ENCODE measurements at regions not wholly inside any gene's neighbourhood (a gene's known extent, or its start where the extent isn't known, plus 50 kb on each side); places are given as distances from the start of the nearest gene placed in this dataset.

DNA sequence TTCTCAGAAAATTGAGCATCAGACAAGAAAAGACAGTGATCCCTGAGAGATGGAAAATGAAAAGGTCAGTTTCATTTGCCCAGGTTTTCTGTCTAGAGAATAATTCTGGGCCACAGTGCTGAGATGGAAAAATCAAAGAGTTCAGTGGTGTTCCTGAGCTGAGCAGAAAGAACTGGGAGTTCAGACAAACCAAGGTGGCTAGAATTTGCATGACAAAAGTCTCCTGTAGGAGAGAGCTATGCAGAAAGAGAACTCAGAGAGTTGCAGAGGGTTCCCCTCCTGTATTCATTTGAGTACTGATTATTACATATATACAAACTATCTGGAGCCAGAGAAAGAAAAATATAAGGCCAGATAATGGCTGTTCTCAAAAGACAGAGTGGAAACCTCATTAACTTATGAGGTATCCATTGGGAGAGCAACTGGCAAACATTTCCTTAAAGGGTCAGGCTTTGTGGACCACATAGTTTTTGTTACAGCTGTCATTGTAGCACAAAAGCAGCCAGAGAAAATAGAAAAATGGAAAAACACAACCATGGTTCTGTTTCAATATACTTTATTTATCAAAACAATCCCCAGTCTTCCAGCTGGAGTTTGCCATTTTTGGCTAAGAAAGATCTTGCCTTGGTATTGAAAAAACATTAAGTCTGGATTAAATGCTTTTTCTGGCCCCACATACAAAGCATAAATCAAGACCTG, 1004.1 kb downstream of the TBL1XR1 start:
- no peak overlapping the region for H3K27ac ChIP-seq (ENCODE audit: low read depth, low read length)
- H3K36me3 ChIP-seq (ENCODE audit: control insufficient read depth, insufficient read depth, low read length), result no peaks in the 10 kb centered on the region
- H3K4me1 ChIP-seq (ENCODE audit: control insufficient read depth, insufficient read depth, low read length), result peaks cover 9% of the 10 kb centered on the region
- H3K9ac ChIP-seq (ENCODE audit: low read depth, low read length), result no peak overlapping the region
- no peaks in the 10 kb centered on the region for H3K27me3 ChIP-seq (ENCODE audit: control insufficient read depth, insufficient read depth, low read length)
- H3K9me3 ChIP-seq (ENCODE audit: control insufficient read depth, insufficient read depth, low read length), result no peaks in the 10 kb centered on the region
- no peak overlapping the region for H3K4me3 ChIP-seq (ENCODE audit: low read depth, low read length)

DNA sequence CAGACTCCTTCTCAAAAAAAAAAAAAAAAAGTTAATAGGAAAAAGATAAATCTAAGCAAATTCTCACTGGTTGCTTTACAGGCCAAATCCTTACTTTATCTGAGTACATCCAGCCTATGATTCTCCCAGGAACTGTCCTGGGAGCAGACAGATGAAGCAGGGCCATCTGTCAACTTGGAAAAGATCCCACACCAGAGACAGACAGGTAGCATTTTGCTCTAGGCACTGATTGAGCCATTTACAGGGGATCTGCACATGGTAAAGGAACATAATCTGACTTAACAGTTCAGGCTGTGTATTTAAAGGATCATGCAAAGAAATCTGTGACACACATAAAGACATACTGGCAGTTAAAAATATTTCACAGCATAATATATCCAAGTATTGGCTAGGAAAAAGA, 1006.5 kb downstream of the TBL1XR1 start:
- Histone ChIP-seq H3K9me3 (ENCODE audit: control insufficient read depth, insufficient read depth, low read length) (no peaks in the 10 kb centered on the region), H3K9ac (ENCODE audit: low read depth, low read length) (no peak overlapping the region), H3K36me3 (ENCODE audit: control insufficient read depth, insufficient read depth, low read length) (no peaks in the 10 kb centered on the region), H3K27me3 (ENCODE audit: control insufficient read depth, insufficient read depth, low read length) (no peaks in the 10 kb centered on the region), H3K4me1 (ENCODE audit: control insufficient read depth, insufficient read depth, low read length) (peaks cover 9% of the 10 kb centered on the region), H3K4me3 (ENCODE audit: low read depth, low read length) (no peak overlapping the region), H3K27ac (ENCODE audit: low read depth, low read length) (no peak overlapping the region)

DNA sequence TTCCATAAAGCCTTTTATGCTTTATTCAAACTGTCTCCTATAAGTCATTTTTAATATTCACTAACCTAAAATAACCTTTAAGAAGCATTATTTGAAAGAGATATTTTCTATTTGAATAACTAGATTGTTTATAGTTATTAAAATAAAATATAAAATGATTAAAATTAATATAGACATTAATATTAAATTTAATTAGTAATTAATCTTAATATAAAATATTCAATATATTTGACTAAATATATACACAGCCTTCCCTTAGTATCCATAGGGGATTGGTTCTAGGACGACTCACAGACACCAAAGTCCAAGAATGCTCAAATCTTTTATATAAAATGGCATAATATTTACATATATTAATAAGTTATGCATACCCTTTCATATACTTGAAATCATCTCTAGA, 1014.1 kb downstream of the TBL1XR1 start:
- Histone ChIP-seq H3K4me3 (ENCODE audit: low read depth, low read length) (no peak overlapping the region), H3K4me1 (ENCODE audit: control insufficient read depth, insufficient read depth, low read length) (no peaks in the 10 kb centered on the region), H3K27ac (ENCODE audit: low read depth, low read length) (no peak overlapping the region), H3K9ac (ENCODE audit: low read depth, low read length) (no peak overlapping the region), H3K9me3 (ENCODE audit: control insufficient read depth, insufficient read depth, low read length) (no peaks in the 10 kb centered on the region), H3K36me3 (ENCODE audit: control insufficient read depth, insufficient read depth, low read length) (no peaks in the 10 kb centered on the region), H3K27me3 (ENCODE audit: control insufficient read depth, insufficient read depth, low read length) (no peaks in the 10 kb centered on the region)

DNA sequence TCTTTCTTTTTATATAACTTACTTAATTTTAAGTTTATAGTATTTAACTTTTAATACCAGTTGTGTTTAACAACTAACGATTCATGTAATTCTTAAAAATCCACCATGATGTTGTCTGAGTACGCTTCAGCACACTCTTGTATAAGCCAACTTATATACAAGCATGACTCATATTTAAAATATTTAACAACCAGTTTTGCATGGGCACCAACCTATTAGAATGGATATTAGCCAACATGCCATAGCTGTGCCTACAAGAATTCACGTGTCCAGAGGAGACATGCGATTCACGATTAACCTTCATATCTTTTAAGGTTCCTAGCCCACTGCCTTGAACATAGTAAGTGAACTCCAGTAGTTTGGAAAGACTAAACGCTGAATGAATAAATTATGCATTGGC, 1023.2 kb downstream of the TBL1XR1 start:
- H3K4me1 ChIP-seq (ENCODE audit: control insufficient read depth, insufficient read depth, low read length), result peaks cover 19% of the 10 kb centered on the region
- no peak overlapping the region for H3K9ac ChIP-seq (ENCODE audit: low read depth, low read length)
- H3K4me3 ChIP-seq (ENCODE audit: low read depth, low read length), result no peak overlapping the region
- H3K9me3 ChIP-seq (ENCODE audit: control insufficient read depth, insufficient read depth, low read length), result no peaks in the 10 kb centered on the region
- H3K36me3 ChIP-seq (ENCODE audit: control insufficient read depth, insufficient read depth, low read length), result no peaks in the 10 kb centered on the region
- H3K27ac ChIP-seq (ENCODE audit: low read depth, low read length), result no peak overlapping the region
- H3K27me3 ChIP-seq (ENCODE audit: control insufficient read depth, insufficient read depth, low read length), result no peaks in the 10 kb centered on the region

DNA sequence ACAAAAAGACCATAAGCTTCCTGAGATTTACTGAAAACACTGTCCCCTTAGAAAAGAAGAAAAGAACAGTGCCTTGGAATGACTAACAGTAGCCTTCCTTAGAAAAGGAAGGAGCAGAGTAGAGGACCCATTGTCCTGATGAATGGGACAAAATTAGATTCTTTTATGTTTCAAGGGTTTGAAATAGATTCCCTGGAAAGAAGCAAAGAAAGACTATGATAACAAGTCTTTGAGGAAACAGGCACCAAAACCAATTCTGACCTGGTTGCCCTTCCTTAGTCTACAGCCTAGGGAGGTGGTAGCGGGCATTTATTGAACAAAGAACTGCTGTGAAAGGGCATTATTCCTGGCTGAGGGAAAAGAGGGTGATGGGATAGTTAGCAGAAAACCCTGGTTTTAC, 1024.8 kb downstream of the TBL1XR1 start:
- Histone ChIP-seq H3K4me3 (ENCODE audit: low read depth, low read length) (no peak overlapping the region), H3K9ac (ENCODE audit: low read depth, low read length) (no peak overlapping the region), H3K27ac (ENCODE audit: low read depth, low read length) (peak overlapping the region; percentile 60), H3K36me3 (ENCODE audit: control insufficient read depth, insufficient read depth, low read length) (no peaks in the 10 kb centered on the region), H3K4me1 (ENCODE audit: control insufficient read depth, insufficient read depth, low read length) (peaks cover 19% of the 10 kb centered on the region), H3K9me3 (ENCODE audit: control insufficient read depth, insufficient read depth, low read length) (no peaks in the 10 kb centered on the region), H3K27me3 (ENCODE audit: control insufficient read depth, insufficient read depth, low read length) (no peaks in the 10 kb centered on the region)

DNA sequence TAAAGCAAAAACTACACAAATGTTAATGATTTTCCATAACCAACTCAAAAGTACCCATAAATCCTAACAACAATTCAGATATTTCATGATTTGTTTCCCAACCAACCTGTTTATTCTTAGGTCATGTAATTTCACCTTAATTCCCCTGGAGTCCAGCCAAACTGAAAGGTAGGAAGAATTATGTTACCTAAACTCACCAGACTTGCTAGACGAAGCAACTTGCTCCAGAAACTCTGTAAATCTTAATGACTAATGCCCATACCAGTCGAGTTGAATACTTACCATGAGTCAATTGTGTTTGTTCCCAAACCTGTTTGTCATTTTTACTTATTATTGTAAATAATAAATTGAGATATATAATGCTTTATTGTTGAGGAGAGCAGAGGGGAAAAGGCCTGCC, 1030.0 kb downstream of the TBL1XR1 start:
- H3K36me3 ChIP-seq (ENCODE audit: control insufficient read depth, insufficient read depth, low read length), result no peaks in the 10 kb centered on the region
- H3K9me3 ChIP-seq (ENCODE audit: control insufficient read depth, insufficient read depth, low read length), result no peaks in the 10 kb centered on the region
- no peak overlapping the region for H3K4me3 ChIP-seq (ENCODE audit: low read depth, low read length)
- H3K27me3 ChIP-seq (ENCODE audit: control insufficient read depth, insufficient read depth, low read length), result no peaks in the 10 kb centered on the region
- no peak overlapping the region for H3K9ac ChIP-seq (ENCODE audit: low read depth, low read length)
- peaks cover 13% of the 10 kb centered on the region for H3K4me1 ChIP-seq (ENCODE audit: control insufficient read depth, insufficient read depth, low read length)
- H3K27ac ChIP-seq (ENCODE audit: low read depth, low read length), result no peak overlapping the region

DNA sequence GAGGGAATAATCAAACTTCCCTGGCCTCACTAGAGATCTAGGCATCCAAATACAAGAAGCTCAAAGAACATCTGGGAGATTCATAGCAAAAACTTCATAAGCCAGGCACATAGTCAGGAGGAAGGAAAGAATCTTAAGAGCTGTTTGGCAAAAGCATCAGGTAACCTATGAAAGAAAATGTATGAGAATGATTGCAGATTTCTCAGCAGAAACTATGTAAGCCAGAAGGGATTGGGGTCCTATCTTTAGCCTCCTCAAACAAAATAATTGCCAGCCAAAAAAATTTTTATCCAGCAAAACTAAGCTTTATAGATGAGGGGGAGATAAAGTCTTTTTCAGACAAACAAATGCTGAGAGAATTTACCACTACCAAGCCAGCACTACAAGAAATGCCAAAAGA, 1036.3 kb downstream of the TBL1XR1 start:
- Histone ChIP-seq H3K27ac (ENCODE audit: low read depth, low read length) (no peak overlapping the region), H3K9me3 (ENCODE audit: control insufficient read depth, insufficient read depth, low read length) (peaks cover 6% of the 10 kb centered on the region; the same call in 1 of the 2 replicates)

DNA sequence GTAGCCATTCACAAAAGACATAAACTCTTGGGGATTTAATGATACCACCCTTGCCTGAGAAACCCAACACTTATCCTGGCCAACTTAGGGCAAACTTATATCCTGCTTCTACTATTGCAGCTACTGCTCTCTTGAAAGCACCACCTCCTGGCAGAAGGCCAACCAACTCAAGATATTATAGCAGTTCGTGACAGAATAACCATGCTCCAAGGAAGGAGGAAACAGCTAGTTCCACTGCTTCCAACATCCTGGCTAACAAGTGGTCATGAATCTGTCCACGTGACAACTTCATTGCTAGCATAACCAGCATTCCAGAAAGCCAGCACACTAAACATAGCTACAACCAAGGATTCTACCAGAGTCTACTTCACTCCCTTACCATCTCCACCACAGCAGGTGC, 1037.5 kb downstream of the TBL1XR1 start:
- Histone ChIP-seq H3K27ac (ENCODE audit: low read depth, low read length) (no peak overlapping the region), H3K9ac (ENCODE audit: low read depth, low read length) (no peak overlapping the region), H3K4me3 (ENCODE audit: low read depth, low read length) (no peak overlapping the region), H3K4me1 (ENCODE audit: control insufficient read depth, insufficient read depth, low read length) (no peaks in the 10 kb centered on the region), H3K9me3 (ENCODE audit: control insufficient read depth, insufficient read depth, low read length) (peaks cover 6% of the 10 kb centered on the region; the same call in 1 of the 2 replicates), H3K36me3 (ENCODE audit: control insufficient read depth, insufficient read depth, low read length) (no peaks in the 10 kb centered on the region), H3K27me3 (ENCODE audit: control insufficient read depth, insufficient read depth, low read length) (no peaks in the 10 kb centered on the region)

More for the DNA sequence above, 1036.3 kb downstream of the TBL1XR1 start:
- Histone ChIP-seq H3K36me3 (ENCODE audit: control insufficient read depth, insufficient read depth, low read length) (no peaks in the 10 kb centered on the region), H3K27me3 (ENCODE audit: control insufficient read depth, insufficient read depth, low read length) (no peaks in the 10 kb centered on the region), H3K4me1 (ENCODE audit: control insufficient read depth, insufficient read depth, low read length) (no peaks in the 10 kb centered on the region), H3K9ac (ENCODE audit: low read depth, low read length) (no peak overlapping the region), H3K4me3 (ENCODE audit: low read depth, low read length) (no peak overlapping the region)

DNA sequence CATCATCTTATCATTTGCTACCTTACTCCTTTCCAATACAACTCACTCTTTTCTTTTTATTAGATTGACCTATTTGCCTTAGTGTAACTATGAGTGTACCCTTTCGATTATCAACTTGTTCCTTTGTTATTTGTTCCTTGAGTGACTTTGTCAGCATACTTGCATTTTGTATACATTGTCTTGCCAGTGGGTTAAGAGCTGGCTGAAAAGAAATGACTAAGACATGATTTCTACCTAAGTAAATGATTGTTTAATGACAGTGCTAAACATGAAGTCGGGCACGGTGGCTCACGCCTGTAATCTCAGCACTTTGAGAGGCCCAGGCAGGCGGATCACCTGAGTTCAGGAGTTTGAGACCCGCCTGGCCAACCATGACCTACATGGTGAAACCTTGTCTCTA, 1042.3 kb downstream of the TBL1XR1 start:
- Histone ChIP-seq H3K4me1 (ENCODE audit: control insufficient read depth, insufficient read depth, low read length) (no peaks in the 10 kb centered on the region), H3K9me3 (ENCODE audit: control insufficient read depth, insufficient read depth, low read length) (peaks cover under 1% of the 10 kb centered on the region; the same call in 1 of the 2 replicates), H3K27ac (ENCODE audit: low read depth, low read length) (no peak overlapping the region), H3K9ac (ENCODE audit: low read depth, low read length) (no peak overlapping the region), H3K36me3 (ENCODE audit: control insufficient read depth, insufficient read depth, low read length) (no peaks in the 10 kb centered on the region), H3K27me3 (ENCODE audit: control insufficient read depth, insufficient read depth, low read length) (no peaks in the 10 kb centered on the region), H3K4me3 (ENCODE audit: low read depth, low read length) (no peak overlapping the region)

DNA sequence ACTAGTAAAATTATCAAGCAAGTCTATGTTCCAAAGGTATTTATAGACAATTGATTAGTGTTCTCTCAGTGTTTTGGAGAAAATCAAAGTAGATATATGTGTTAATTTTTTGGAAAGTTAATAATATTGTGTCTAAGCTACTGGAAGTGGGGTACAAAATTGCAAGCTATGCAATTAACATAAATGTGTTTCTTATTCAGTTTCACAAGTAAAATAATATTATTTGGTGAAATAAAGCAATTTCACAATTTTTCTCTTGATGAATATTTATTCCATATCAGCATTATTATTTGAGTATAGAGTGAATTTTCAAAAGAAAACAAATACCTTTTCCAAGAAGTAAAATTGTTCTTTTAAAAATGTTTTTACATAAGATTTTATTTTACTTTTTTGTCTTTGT, 1047.7 kb downstream of the TBL1XR1 start:
- no peaks in the 10 kb centered on the region for H3K27me3 ChIP-seq (ENCODE audit: control insufficient read depth, insufficient read depth, low read length)
- H3K9ac ChIP-seq (ENCODE audit: low read depth, low read length), result no peak overlapping the region
- no peak overlapping the region for H3K4me3 ChIP-seq (ENCODE audit: low read depth, low read length)
- H3K36me3 ChIP-seq (ENCODE audit: control insufficient read depth, insufficient read depth, low read length), result no peaks in the 10 kb centered on the region
- no peak overlapping the region for H3K27ac ChIP-seq (ENCODE audit: low read depth, low read length)
- H3K4me1 ChIP-seq (ENCODE audit: control insufficient read depth, insufficient read depth, low read length), result no peaks in the 10 kb centered on the region
- H3K9me3 ChIP-seq (ENCODE audit: control insufficient read depth, insufficient read depth, low read length), result no peaks in the 10 kb centered on the region

DNA sequence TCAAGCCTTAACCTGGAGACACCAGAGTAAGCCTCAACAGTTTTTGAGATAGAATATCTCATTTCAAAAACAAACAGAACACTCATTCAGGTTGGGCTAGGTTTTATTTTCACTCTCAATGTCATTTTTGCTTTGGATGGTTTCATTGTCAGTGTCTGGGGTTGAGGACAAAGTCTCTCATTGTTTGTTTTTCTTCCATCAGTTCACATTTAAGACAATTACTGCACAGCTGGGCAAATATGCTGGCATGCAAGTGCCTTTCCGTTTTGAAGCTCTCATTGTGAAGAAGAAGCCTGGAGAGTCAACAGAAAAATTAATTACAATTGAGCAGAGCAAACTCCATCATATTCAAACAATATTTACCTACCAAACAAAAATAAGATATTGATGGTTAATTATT, 1050.0 kb downstream of the TBL1XR1 start:
- Histone ChIP-seq H3K27me3 (ENCODE audit: control insufficient read depth, insufficient read depth, low read length) (no peaks in the 10 kb centered on the region), H3K9ac (ENCODE audit: low read depth, low read length) (no peak overlapping the region), H3K36me3 (ENCODE audit: control insufficient read depth, insufficient read depth, low read length) (no peaks in the 10 kb centered on the region), H3K4me1 (ENCODE audit: control insufficient read depth, insufficient read depth, low read length) (no peaks in the 10 kb centered on the region), H3K27ac (ENCODE audit: low read depth, low read length) (no peak overlapping the region), H3K9me3 (ENCODE audit: control insufficient read depth, insufficient read depth, low read length) (no peaks in the 10 kb centered on the region), H3K4me3 (ENCODE audit: low read depth, low read length) (no peak overlapping the region)

Data from HUES48 (cell line).